OCI-LY1 (cell line): ENCODE measurements at regions not wholly inside any gene's neighbourhood (a gene's known extent, or its start where the extent isn't known, plus 50 kb on each side); places are given as distances from the start of the nearest gene placed in this dataset.
"Not testable (repeated sequence)": the region's sequence is repeated elsewhere in the genome, so short reads cannot be mapped to it uniquely, and the experiment has no call there.

Source experiments
- EZH2 ChIP-seq: fragments of 200-600 bp; sonication (generic), shearing (Covaris generic); IDR thresholded peaks from 2 replicates; pipeline ENCODE4 v1.8.0; 2017; ENCODE audit warnings: borderline replicate concordance, mixed run types, mild to moderate bottlenecking, antibody characterized with exemption, low read length, moderate library complexity, mixed read lengths
- TF ChIP-seq, protein P1 (sequence below): fragments of 200-600 bp; sonication (generic), shearing (Covaris generic); IDR thresholded peaks from 2 replicates; pipeline ENCODE4 v1.5.1; 2017; ENCODE audit warnings: mild to moderate bottlenecking, antibody characterized with exemption, low read length, moderate library complexity, mixed read lengths

DNA sequence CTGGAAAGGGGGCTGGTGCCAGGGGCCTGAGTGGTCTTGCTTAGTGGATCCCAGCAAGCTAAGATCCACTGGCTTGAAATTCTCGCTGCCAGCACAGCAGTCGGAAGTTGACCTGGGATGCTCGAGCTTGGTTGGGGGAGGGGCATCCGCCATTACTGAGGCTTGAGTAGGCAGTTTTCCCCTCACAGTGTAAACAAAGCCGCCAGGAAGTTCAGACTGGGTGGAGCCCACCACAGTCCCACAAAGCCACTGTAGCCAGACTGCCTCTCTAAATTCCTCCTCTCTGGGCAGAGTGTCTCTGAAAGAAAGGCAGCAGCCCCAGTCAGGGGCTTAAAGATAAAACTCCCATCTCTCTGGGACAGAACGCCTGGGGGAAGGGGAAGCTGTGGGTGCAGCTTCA is 457.7 kb upstream of the SPRED2 start:
- TF ChIP-seq, protein P1, sequence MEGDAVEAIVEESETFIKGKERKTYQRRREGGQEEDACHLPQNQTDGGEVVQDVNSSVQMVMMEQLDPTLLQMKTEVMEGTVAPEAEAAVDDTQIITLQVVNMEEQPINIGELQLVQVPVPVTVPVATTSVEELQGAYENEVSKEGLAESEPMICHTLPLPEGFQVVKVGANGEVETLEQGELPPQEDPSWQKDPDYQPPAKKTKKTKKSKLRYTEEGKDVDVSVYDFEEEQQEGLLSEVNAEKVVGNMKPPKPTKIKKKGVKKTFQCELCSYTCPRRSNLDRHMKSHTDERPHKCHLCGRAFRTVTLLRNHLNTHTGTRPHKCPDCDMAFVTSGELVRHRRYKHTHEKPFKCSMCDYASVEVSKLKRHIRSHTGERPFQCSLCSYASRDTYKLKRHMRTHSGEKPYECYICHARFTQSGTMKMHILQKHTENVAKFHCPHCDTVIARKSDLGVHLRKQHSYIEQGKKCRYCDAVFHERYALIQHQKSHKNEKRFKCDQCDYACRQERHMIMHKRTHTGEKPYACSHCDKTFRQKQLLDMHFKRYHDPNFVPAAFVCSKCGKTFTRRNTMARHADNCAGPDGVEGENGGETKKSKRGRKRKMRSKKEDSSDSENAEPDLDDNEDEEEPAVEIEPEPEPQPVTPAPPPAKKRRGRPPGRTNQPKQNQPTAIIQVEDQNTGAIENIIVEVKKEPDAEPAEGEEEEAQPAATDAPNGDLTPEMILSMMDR, result not testable (repeated sequence)
- TF ChIP-seq EZH2, result not testable (repeated sequence)
